H9 (cell line): ENCODE measurements at regions not wholly inside any gene's neighbourhood (a gene's known extent, or its start where the extent isn't known, plus 50 kb on each side); places are given as distances from the start of the nearest gene placed in this dataset.

Source experiments
- DNase-seq: peaks from one replicate; pipeline ENCODE4 v3.0.0-alpha.2; 2017
- H2AFZ ChIP-seq: one replicate; pipeline ENCODE4 v1.6.1; 2013; ENCODE audit warnings: mild to moderate bottlenecking, low read length, control low read depth, moderate library complexity
- H2AK5ac ChIP-seq: 2 replicates; pipeline ENCODE4 v1.6.1; 2013; ENCODE audit warnings: low read length, control low read depth, mixed read lengths; ENCODE audit not compliant: insufficient read length
- H2BK120ac ChIP-seq: one replicate; pipeline ENCODE4 v1.6.1; 2013; ENCODE audit warnings: low read depth, mild to moderate bottlenecking, low read length, control low read depth, inconsistent platforms; ENCODE audit not compliant: poor library complexity, severe bottlenecking
- H2BK12ac ChIP-seq: 2 replicates; pipeline ENCODE4 v1.6.1; 2013; ENCODE audit warnings: low read length, control low read depth, mixed read lengths, low read depth; ENCODE audit not compliant: insufficient read length
- H2BK15ac ChIP-seq: 2 replicates; pipeline ENCODE4 v1.6.1; 2013; ENCODE audit warnings: low read depth, low read length, control low read depth
- H2BK20ac ChIP-seq: one replicate; pipeline ENCODE4 v1.6.1; 2013; ENCODE audit warnings: low read depth, mild to moderate bottlenecking, low read length, control low read depth, inconsistent platforms; ENCODE audit not compliant: poor library complexity, severe bottlenecking
- H2BK5ac ChIP-seq: 2 replicates; pipeline ENCODE4 v1.6.1; 2013; ENCODE audit warnings: low read length, control low read depth, mixed read lengths; ENCODE audit not compliant: insufficient read length
- H3K14ac ChIP-seq: 2 replicates; pipeline ENCODE4 v1.6.1; 2013; ENCODE audit warnings: low read length, control low read depth; ENCODE audit not compliant: insufficient read depth
- H3K18ac ChIP-seq: 2 replicates; pipeline ENCODE4 v1.6.1; 2013; ENCODE audit warnings: low read depth, mild to moderate bottlenecking, mixed read lengths, low read length, control low read depth; ENCODE audit not compliant: insufficient read length
- H3K23ac ChIP-seq: 2 replicates; pipeline ENCODE4 v1.6.1; 2013; ENCODE audit warnings: low read length, control low read depth, mixed read lengths, low read depth; ENCODE audit not compliant: insufficient read length
- H3K23me2 ChIP-seq: 2 replicates; pipeline ENCODE4 v1.6.1; 2013; ENCODE audit warnings: low read depth, mild to moderate bottlenecking, mixed read lengths, low read length, control low read depth; ENCODE audit not compliant: insufficient read length, poor library complexity, severe bottlenecking
- H3K27ac ChIP-seq: 2 replicates; pipeline ENCODE4 v1.5.1; 2013; ENCODE audit warnings: low read length, control low read depth, mixed read lengths, low read depth; ENCODE audit not compliant: insufficient read length
- H3K27me3 ChIP-seq: 2 replicates; pipeline ENCODE4 v1.6.1; 2013; ENCODE audit warnings: low read length, control low read depth, inconsistent platforms; ENCODE audit not compliant: insufficient read depth
- H3K4ac ChIP-seq: 2 replicates; pipeline ENCODE4 v1.6.1; 2013; ENCODE audit warnings: low read depth, mild to moderate bottlenecking, control low read depth, inconsistent platforms, low read length, moderate library complexity
- H3K4me1 ChIP-seq: 2 replicates; pipeline ENCODE4 v1.6.1; 2013; ENCODE audit warnings: low read length, control low read depth, inconsistent platforms; ENCODE audit not compliant: insufficient read depth
- H3K4me2 ChIP-seq: 2 replicates; pipeline ENCODE4 v1.6.1; 2013; ENCODE audit warnings: low read length, control low read depth, mixed read lengths; ENCODE audit not compliant: insufficient read length, insufficient read depth
- H3K56ac ChIP-seq: 2 replicates; pipeline ENCODE4 v1.6.1; 2013; ENCODE audit warnings: low read depth, mild to moderate bottlenecking, mixed read lengths, low read length, control low read depth; ENCODE audit not compliant: insufficient read length
- H3K79me1 ChIP-seq: 2 replicates; pipeline ENCODE4 v1.6.1; 2013; ENCODE audit warnings: low read depth, mild to moderate bottlenecking, moderate library complexity, low read length, control low read depth, inconsistent platforms; ENCODE audit not compliant: insufficient read depth, poor library complexity, severe bottlenecking
- H3K79me2 ChIP-seq: 2 replicates; pipeline ENCODE4 v1.6.1; 2013; ENCODE audit warnings: low read length, control low read depth, inconsistent platforms; ENCODE audit not compliant: insufficient read depth
- H3K9ac ChIP-seq: 2 replicates; pipeline ENCODE4 v1.6.1; 2013; ENCODE audit warnings: low read length, control low read depth, mixed read lengths; ENCODE audit not compliant: insufficient read length; ENCODE audit errors: extremely low read depth
- H3K9me3 ChIP-seq: one replicate; pipeline ENCODE4 v1.6.1; 2013; ENCODE audit warnings: low read depth, low read length, inconsistent platforms; ENCODE audit not compliant: control insufficient read depth
- H3T11ph ChIP-seq: one replicate; pipeline ENCODE4 v1.6.1; 2013; ENCODE audit warnings: mild to moderate bottlenecking, low read length, control low read depth, inconsistent platforms
- H4K20me1 ChIP-seq: one replicate; pipeline ENCODE4 v1.6.1; 2013; ENCODE audit not compliant: control insufficient read depth, insufficient read length, insufficient read depth
- H4K5ac ChIP-seq: 2 replicates; pipeline ENCODE4 v1.6.1; 2013; ENCODE audit warnings: low read depth, mild to moderate bottlenecking, mixed read lengths, low read length, control low read depth; ENCODE audit not compliant: insufficient read length
- H4K8ac ChIP-seq: replicated peaks from 2 replicates; pipeline ENCODE4 v1.6.1; 2013; ENCODE audit warnings: low read length, control low read depth, mixed read lengths, low read depth; ENCODE audit not compliant: insufficient read length
- H4K91ac ChIP-seq: 2 replicates; pipeline ENCODE4 v1.6.1; 2013; ENCODE audit warnings: low read depth, mild to moderate bottlenecking, moderate library complexity, mixed read lengths, low read length, control low read depth; ENCODE audit not compliant: insufficient read length
- H3K27ac Mint-ChIP-seq, 3 experiments: 2 replicates in 2 of 3; 3 replicates in 1 of 3; pipeline ENCODE4 v1.8.0; 2020 to 2021; ENCODE audit warnings: mixed read lengths in 3 of 3, mild to moderate bottlenecking in 1 of 3, moderate library complexity in 1 of 3
- H3K27me3 Mint-ChIP-seq: 2 replicates; pipeline ENCODE4 v1.8.0; 2021; ENCODE audit warnings: low read depth, mild to moderate bottlenecking, moderate library complexity, mixed read lengths
- H3K36me3 Mint-ChIP-seq, 3 experiments: 2 replicates in 2 of 3; 3 replicates in 1 of 3; pipeline ENCODE4 v1.8.0; 2020 to 2021; ENCODE audit warnings: low read depth in 3 of 3, mixed read lengths in 3 of 3; ENCODE audit not compliant: insufficient read depth in 1 of 3
- H3K4me1 Mint-ChIP-seq, 2 experiments: 2 replicates each; pipeline ENCODE4 v1.8.0; 2020; ENCODE audit warnings: mixed read lengths in 2 of 2
- H3K4me3 Mint-ChIP-seq, 2 experiments: 2 replicates in 1 of 2; 3 replicates in 1 of 2; pipeline ENCODE4 v1.8.0; 2020 to 2021; ENCODE audit warnings: mild to moderate bottlenecking in 2 of 2, mixed read lengths in 2 of 2, moderate library complexity in 1 of 2
- H3K9me3 Mint-ChIP-seq, 2 experiments: 2 replicates in 1 of 2; 3 replicates in 1 of 2; pipeline ENCODE4 v1.8.0; 2020; ENCODE audit warnings: mild to moderate bottlenecking in 2 of 2, mixed read lengths in 2 of 2, moderate library complexity in 1 of 2
- CTCF ChIP-seq: fragments of 200-600 bp; sonication (generic); conservative IDR thresholded peaks from 3 replicates; pipeline ENCODE4 v1.8.0; 2021; ENCODE audit warnings: antibody characterized with exemption, mild to moderate bottlenecking
- WGBS: extraction: QIAGEN DNeasy Blood & Tissue Kit; methylation state at CpG from one replicate; pipeline ENCODE4 v1.1.7; 2013; ENCODE audit warnings: missing lambda C conversion rate, low lambda C conversion rate, mixed read lengths; ENCODE audit not compliant: insufficient read length; ENCODE audit errors: extremely low coverage; 5-methylcytosine and 5-hydroxymethylcytosine counted together

- H3K56ac ChIP-seq, result no peak overlapping the region
- no peaks in the 10 kb centered on the region for H3K27me3 ChIP-seq
- H3K23me2 ChIP-seq, result no peaks in the 10 kb centered on the region
- TF ChIP-seq CTCF, result no peak
- no peak overlapping the region for H2BK15ac ChIP-seq
- no peak overlapping the region for H2BK5ac ChIP-seq
- H2BK120ac ChIP-seq, result no peak overlapping the region
- no peak overlapping the region for H3K27ac ChIP-seq
- no peak overlapping the region for H4K91ac ChIP-seq
- H3K9me3 ChIP-seq, result no peaks in the 10 kb centered on the region
- peaks cover 0 to 10% (median 6%) of the 10 kb centered on the region in 3 experiments; a peak in 5 of 7 replicates for H3K36me3 Mint-ChIP-seq
- no peak overlapping the region for H3K9ac ChIP-seq
- WGBS, result no CpG with 5 or more reads among the region's 6 CpGs
- H4K5ac ChIP-seq, result no peak overlapping the region
- H3K4me3 Mint-ChIP-seq, result no peak overlapping the region
- H3T11ph ChIP-seq, result no peak overlapping the region
- no peak overlapping the region for H4K8ac ChIP-seq
- no peak overlapping the region for H3K4me2 ChIP-seq
- H3K4me1 ChIP-seq, result peaks cover 8% of the 10 kb centered on the region; the same call in 1 of the 2 replicates
- no peak overlapping the region for H3K4ac ChIP-seq
- H3K14ac ChIP-seq, result no peak overlapping the region
- peaks cover 45 to 48% of the 10 kb centered on the region in 2 experiments for H3K4me1 Mint-ChIP-seq
- peak overlapping the region in 1 of 3 experiments; percentile 87; a peak in 4 of 7 replicates for H3K27ac Mint-ChIP-seq
- no peak overlapping the region for H2AK5ac ChIP-seq
- peaks cover 4 to 6% of the 10 kb centered on the region in 2 experiments; a peak in 2 of 5 replicates for H3K9me3 Mint-ChIP-seq
- no peaks in the 10 kb centered on the region; the same call in 1 of the 2 replicates for H3K27me3 Mint-ChIP-seq
- H2BK20ac ChIP-seq, result no peak overlapping the region
- no peak for DNase-seq
- H3K79me2 ChIP-seq, result no peaks in the 10 kb centered on the region
- H3K23ac ChIP-seq, result no peak overlapping the region
- H2BK12ac ChIP-seq, result no peak overlapping the region
- peak overlapping the region; percentile 1 for H3K18ac ChIP-seq
- H2AFZ ChIP-seq, result no peak overlapping the region
- H4K20me1 ChIP-seq, result no peaks in the 10 kb centered on the region
- H3K79me1 ChIP-seq, result no peaks in the 10 kb centered on the region
Observed at GRCh38 chr4:186017801-186018200, 51.2 kb upstream of the TLR3 start.
